ENCODE measurements at regions not wholly inside any gene's neighbourhood (a gene's known extent, or its start where the extent isn't known, plus 50 kb on each side); places are given as distances from the start of the nearest gene placed in this dataset.

- no peak for DNase-seq
- Mint-ChIP-seq H3K27me3 (ENCODE audit: insufficient read depth) (no peaks in the 10 kb centered on the region), H3K27ac (no peak overlapping the region), H3K4me1 (peaks cover 5% of the 10 kb centered on the region), H3K36me3 (ENCODE audit: low read depth) (no peaks in the 10 kb centered on the region), H3K9me3 (peaks cover 5% of the 10 kb centered on the region), H3K4me3 (no peak overlapping the region)
- H3K27ac ChIP-seq (ENCODE audit: low read depth, low read length) = no peak overlapping the region
- whole genome bisulfite sequencing, 2 experiments (ENCODE audit: insufficient coverage in 1 of 2, insufficient read length in 1 of 2) = 80% methylated on average over 3 of the region's 3 CpGs; no CpG with 5 or more reads in 1 of the 2 experiments
- no peaks in the 10 kb centered on the region for H3K9me3 ChIP-seq (ENCODE audit: control insufficient read depth, low read length)
- H3K9ac ChIP-seq (ENCODE audit: extremely low read depth, low read length, poor library complexity, severe bottlenecking) = no peak overlapping the region
- H3K4me3 ChIP-seq (ENCODE audit: low read length) = no peak overlapping the region
- H3K36me3 ChIP-seq (ENCODE audit: control insufficient read depth, insufficient read depth, low read length) = no peaks in the 10 kb centered on the region
- H3K4me1 ChIP-seq (ENCODE audit: control insufficient read depth, insufficient read depth, low read length) = peaks cover 3% of the 10 kb centered on the region
- H3K27me3 ChIP-seq (ENCODE audit: control insufficient read depth, insufficient read depth, low read length, poor library complexity, severe bottlenecking) = no peaks in the 10 kb centered on the region
- no peak for TF ChIP-seq CTCF (conservative IDR thresholded peaks at IDR 0.05)
Observed at GRCh38 chr13:21837288-21837687, 166.4 kb downstream of the FGF9 start.

GRCh38 chr13:21837841-21838551, 167.1 kb downstream of the FGF9 start:
- Mint-ChIP-seq H3K27ac (peak overlapping the region; percentile 15), H3K27me3 (ENCODE audit: insufficient read depth) (no peaks in the 10 kb centered on the region), H3K36me3 (ENCODE audit: low read depth) (no peaks in the 10 kb centered on the region), H3K4me1 (peaks cover 5% of the 10 kb centered on the region), H3K4me3 (no peak overlapping the region), H3K9me3 (no peaks in the 10 kb centered on the region)
- no peak for DNase-seq
- no peak for TF ChIP-seq CTCF (conservative IDR thresholded peaks at IDR 0.05)
- H3K36me3 ChIP-seq (ENCODE audit: control insufficient read depth, insufficient read depth, low read length) = no peaks in the 10 kb centered on the region
- no peak overlapping the region for H3K4me3 ChIP-seq (ENCODE audit: low read length)
- H3K27ac ChIP-seq (ENCODE audit: low read depth, low read length) = no peak overlapping the region
- peaks cover 3% of the 10 kb centered on the region for H3K4me1 ChIP-seq (ENCODE audit: control insufficient read depth, insufficient read depth, low read length)
- H3K27me3 ChIP-seq (ENCODE audit: control insufficient read depth, insufficient read depth, low read length, poor library complexity, severe bottlenecking) = no peaks in the 10 kb centered on the region
- 73 to 92% methylated on average over 2 to 9 of the region's 11 CpGs for whole genome bisulfite sequencing, 2 experiments (ENCODE audit: insufficient coverage in 1 of 2, insufficient read length in 1 of 2)
- no peak overlapping the region for H3K9ac ChIP-seq (ENCODE audit: extremely low read depth, low read length, poor library complexity, severe bottlenecking)
- H3K9me3 ChIP-seq (ENCODE audit: control insufficient read depth, low read length) = no peaks in the 10 kb centered on the region

- H3K27me3 ChIP-seq (ENCODE audit: control insufficient read depth, insufficient read depth, low read length, poor library complexity, severe bottlenecking) = no peaks in the 10 kb centered on the region
- Mint-ChIP-seq H3K9me3 (no peaks in the 10 kb centered on the region), H3K27ac (no peak overlapping the region), H3K4me3 (no peak overlapping the region), H3K27me3 (ENCODE audit: insufficient read depth) (peaks cover 1% of the 10 kb centered on the region), H3K36me3 (ENCODE audit: low read depth) (no peaks in the 10 kb centered on the region), H3K4me1 (no peaks in the 10 kb centered on the region)
- no peak for TF ChIP-seq CTCF (conservative IDR thresholded peaks at IDR 0.05)
- no peak overlapping the region for H3K27ac ChIP-seq (ENCODE audit: low read depth, low read length)
- 39 to 67% methylated on average over 2 to 4 of the region's 4 CpGs for WGBS, 2 experiments (ENCODE audit: insufficient coverage in 1 of 2, insufficient read length in 1 of 2)
- no peak overlapping the region for H3K4me3 ChIP-seq (ENCODE audit: low read length)
- no peaks in the 10 kb centered on the region for H3K36me3 ChIP-seq (ENCODE audit: control insufficient read depth, insufficient read depth, low read length)
- DNase-seq = no peak
- no peaks in the 10 kb centered on the region for H3K9me3 ChIP-seq (ENCODE audit: control insufficient read depth, low read length)
- H3K4me1 ChIP-seq (ENCODE audit: control insufficient read depth, insufficient read depth, low read length) = no peaks in the 10 kb centered on the region
- no peak overlapping the region for H3K9ac ChIP-seq (ENCODE audit: extremely low read depth, low read length, poor library complexity, severe bottlenecking)
Observed at GRCh38 chr13:21846605-21847004, 175.7 kb downstream of the FGF9 start.
